Gastrocnemius medialis (tissue), 4 donors: ENCODE measurements at regions not wholly inside any gene's neighbourhood (a gene's known extent, or its start where the extent isn't known, plus 50 kb on each side); places are given as distances from the start of the nearest gene placed in this dataset.

Experiments used
- CTCF ChIP-seq, 5 experiments: fragments of 450-650 bp in 3 of 5; fragments of 200-600 bp in 2 of 5; sonication (generic) in 2 of 5; IDR thresholded peaks in 4 of 5; conservative IDR thresholded peaks in 1 of 5; 1 replicate in 4 of 5; 2 replicates in 1 of 5; pipeline ENCODE4 v1.5.1; 2016 to 2019; ENCODE audit warnings: antibody characterized with exemption in 5 of 5, mild to moderate bottlenecking in 3 of 5, moderate library complexity in 3 of 5
- POLR2A ChIP-seq, 2 donors: fragments of 450-650 bp; IDR thresholded peaks; one replicate each; pipeline ENCODE4 v1.6.1; 2017; ENCODE audit warnings: antibody characterized with exemption in 2 of 2, mild to moderate bottlenecking in 2 of 2, moderate library complexity in 2 of 2

GRCh38 chr11:128164080-128164741 lies 423.1 kb downstream of the ETS1 start:
- TF ChIP-seq CTCF (IDR thresholded peaks at IDR 0.05 in 4 of 5, conservative IDR thresholded peaks at IDR 0.05 in 1 of 5) (no peak), POLR2A (IDR thresholded peaks at IDR 0.05) (no peak)
